ENCODE measurements at regions not wholly inside any gene's neighbourhood (a gene's known extent, or its start where the extent isn't known, plus 50 kb on each side); places are given as distances from the start of the nearest gene placed in this dataset.

DNA sequence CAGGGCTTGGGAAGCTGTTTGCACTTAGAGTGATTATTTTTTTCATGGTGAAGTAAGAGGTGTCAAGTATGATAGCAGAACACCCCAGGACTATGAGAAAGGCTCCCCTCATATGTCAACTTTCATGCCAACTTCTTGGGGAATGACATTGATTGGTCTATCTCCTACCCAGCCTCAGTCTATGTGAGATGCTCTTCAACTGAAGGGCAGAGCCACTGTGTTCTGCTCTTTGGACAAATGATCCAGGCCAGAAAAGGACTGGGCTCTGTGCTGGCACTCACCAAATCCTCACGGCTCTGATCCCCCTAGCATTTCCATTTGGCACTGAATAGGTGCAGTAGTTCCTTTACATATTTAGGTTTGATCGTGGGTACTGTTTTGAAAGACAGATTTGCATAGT is 151.1 kb downstream of the DMRT2 start:
- DNase-seq (ENCODE audit: low read depth in 1 of 2, low spot score in 1 of 2): no peak

DNA sequence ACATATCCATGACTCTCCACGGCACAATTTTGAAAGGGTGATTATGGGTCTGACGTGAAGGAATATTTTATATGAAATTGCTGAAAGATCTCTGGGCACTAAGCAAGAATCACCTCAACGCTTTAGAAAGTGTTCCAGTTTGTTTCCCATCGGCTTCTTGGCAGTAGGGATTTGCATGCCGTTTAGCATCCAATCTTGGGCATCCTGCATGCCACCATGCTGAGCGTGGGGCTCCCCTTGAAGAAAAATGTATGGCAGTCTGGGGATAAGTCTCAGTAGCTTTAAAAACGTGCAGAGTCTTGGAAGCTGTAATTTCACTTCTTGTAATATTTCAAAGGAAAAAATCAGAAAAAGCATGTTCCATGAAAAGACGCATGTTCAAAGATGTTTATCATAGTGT is 151.7 kb downstream of the DMRT2 start:
- DNase-seq (ENCODE audit: low read depth in 1 of 2, low spot score in 1 of 2): no peak

DNA sequence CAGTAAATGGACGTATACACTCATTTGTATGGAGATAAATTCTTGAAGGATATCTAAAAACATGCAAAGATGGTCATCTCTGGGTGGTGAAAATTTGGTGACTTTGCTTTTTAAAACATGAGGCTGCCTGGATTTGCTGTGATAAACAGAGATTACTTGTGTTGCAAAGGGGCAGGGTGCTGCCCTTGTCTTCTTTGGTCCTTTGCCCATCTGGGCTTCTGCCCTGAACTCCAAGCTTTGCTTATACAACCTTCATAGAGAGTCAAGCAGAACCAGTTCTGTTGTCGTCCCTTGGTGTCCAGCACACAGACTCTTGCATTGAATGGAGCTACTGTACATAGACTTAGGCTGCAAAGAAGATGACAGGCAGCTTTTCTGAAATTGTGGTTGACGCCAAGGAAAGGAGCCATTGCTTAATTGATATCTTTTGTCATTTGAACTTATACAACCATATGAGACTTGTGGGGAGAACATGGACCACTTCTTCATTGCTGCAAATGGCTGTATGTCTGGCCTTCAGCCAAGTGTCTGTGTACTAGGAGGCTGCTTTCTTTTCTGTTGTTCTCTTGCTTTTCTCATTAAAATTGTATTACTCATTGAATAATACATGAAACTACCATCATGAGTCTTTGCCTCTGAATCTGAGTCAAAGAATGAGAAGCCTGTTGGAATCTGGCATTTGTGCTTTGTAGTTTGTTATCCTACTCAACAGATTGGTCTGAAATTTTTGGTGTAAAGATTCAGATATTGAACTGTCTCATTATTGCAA is 152.5 kb downstream of the DMRT2 start:
- DNase-seq (ENCODE audit: low read depth in 1 of 2, low spot score in 1 of 2): no peak

GRCh38 chr9:1207686-1208085 is 157.5 kb downstream of the DMRT2 start:
- no peak for DNase-seq (ENCODE audit: low read depth in 1 of 2, low spot score in 1 of 2)

GRCh38 chr9:1208157-1208556 is 158.0 kb downstream of the DMRT2 start:
- DNase-seq (ENCODE audit: low read depth in 1 of 2, low spot score in 1 of 2): no peak

DNA sequence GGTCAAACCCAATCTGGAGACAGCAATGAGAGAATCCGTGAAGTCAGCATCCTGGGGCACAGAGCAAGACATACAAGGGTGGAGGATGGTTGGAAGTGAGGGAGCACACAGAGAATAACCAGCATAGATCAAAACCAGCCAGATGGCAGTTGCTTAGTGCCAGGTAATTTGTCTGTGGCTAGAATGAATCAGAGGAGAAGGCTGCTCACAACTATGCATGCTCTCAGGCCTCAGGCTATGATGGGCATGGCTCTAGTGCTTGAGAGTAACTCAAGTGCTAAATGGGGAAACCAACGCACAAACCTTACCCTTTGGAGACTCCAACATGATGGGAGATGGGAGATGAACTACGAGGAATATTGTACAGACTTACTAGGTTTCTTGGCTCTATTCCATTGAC is 160.8 kb downstream of the DMRT2 start:
- DNase-seq (ENCODE audit: low read depth in 1 of 2, low spot score in 1 of 2): no peak

DNA sequence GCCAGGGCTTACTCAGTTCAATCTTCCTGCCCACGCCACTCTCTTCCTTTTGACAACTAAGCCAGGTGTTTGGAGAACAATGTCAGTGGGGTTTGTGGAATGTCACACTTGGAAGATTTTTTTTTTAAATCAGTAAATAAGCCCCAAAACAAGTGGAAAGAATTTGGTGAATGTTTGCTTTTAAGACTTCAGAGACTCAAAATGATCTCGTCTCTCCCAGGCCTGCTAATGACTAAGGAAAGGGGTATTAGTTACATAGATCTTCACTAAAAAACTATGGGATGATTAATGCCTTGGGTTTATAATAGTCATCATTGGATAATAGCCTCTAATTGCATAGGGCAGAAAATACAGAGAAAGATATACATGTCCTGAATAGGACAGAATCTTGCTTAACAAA is 166.4 kb downstream of the DMRT2 start:
- no peak for DNase-seq (ENCODE audit: low read depth in 1 of 2, low spot score in 1 of 2)

- DNase-seq (ENCODE audit: low read depth in 1 of 2, low spot score in 1 of 2): no peak
These were observed 166.9 kb downstream of the DMRT2 start for GRCh38 chr9:1217076-1217475.

GRCh38 chr9:1219284-1219683 is 169.1 kb downstream of the DMRT2 start:
- DNase-seq (ENCODE audit: low read depth in 1 of 2, low spot score in 1 of 2): no peak

- no peak for DNase-seq (ENCODE audit: low read depth in 1 of 2, low spot score in 1 of 2)
These were observed 171.1 kb downstream of the DMRT2 start for GRCh38 chr9:1221298-1221697.

DNA sequence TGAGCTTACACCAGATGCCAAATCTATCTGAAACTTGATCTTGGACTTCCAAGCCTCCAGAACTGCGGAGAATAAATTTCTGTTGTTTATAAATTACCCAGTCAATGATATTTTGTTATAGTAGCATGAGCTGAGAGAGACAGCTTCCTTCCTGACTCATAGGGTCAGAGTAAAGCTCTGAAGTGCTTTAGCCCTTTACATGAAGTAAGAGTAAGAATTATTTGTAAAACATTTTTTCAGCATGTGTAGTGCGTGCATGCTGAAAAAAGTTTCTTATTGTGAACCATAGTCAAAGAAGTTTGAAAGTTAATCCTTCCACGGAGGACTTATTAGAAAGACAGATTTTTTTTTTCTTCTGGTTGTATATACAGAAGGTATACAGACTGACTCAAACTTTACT is 172.4 kb downstream of the DMRT2 start:
- no peak for DNase-seq (ENCODE audit: low read depth in 1 of 2, low spot score in 1 of 2)

DNA sequence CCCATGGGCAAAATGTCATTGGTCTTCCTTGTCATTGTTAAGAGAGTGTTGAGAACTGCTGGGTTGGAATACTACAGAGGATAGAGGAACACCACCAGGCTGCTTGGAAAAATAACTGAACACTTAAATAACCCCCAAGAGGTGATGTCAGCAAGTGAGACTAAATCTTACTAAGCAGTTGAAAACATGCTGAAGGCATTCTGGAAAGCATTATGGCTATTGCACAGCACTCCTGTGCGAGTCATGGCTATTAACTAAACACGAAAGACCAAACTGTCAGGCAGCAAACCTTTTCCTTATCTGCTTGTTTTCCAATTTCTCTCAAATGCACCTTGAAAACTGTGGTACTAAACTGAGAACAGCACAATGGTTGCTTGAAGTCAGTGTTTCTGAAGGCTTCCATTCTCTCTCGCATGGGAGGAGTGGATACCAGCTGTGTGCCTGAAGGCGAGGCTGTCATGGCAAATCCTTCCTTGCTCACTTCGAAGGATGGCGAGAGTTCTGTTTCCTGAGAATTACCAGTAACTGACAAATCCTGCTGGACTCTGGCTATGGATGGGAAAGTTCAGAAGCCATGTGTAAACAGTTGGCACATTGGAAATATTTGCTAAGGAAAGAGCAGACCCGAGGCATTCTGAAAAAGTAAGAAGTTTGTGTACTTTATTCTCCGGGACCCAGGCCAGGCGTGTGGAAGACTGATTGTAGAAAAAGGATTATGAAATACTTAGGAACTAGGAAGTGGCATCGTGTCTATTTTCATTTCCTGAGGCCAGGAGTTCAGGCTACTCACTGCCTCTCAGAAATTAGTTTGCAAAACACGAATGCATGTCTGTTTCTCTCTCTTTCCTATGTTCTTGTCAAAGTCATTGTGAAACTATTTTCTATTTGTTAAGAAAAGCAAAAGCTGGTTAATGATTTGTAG is 182.1 kb downstream of the DMRT2 start:
- DNase-seq (ENCODE audit: low read depth in 1 of 2, low spot score in 1 of 2): no peak

GRCh38 chr9:1233568-1233967 is 183.4 kb downstream of the DMRT2 start:
- no peak for DNase-seq (ENCODE audit: low read depth in 1 of 2, low spot score in 1 of 2)

GRCh38 chr9:1235650-1236049 is 185.5 kb downstream of the DMRT2 start:
- DNase-seq (ENCODE audit: low read depth in 1 of 2, low spot score in 1 of 2): no peak

DNA sequence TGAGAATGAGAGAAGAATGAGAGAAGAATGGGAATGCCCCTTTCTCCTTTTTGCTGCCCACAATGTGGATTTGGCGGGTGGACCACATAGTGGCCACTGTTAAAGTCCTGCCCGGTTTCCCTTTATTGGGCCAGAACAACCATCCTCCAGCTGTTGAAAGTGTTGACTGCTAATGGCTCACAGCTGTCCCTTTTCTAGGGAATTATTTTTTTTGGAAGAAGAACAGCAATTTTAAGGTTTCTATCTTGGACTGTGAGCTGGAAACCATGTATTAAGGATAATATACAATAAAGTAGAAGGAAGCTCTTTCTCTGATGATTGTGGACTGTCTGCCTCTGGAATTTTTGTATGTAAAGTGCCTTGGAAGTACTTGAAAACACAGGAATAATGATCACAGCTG is 185.9 kb downstream of the DMRT2 start:
- no peak for DNase-seq (ENCODE audit: low read depth in 1 of 2, low spot score in 1 of 2)

DNA sequence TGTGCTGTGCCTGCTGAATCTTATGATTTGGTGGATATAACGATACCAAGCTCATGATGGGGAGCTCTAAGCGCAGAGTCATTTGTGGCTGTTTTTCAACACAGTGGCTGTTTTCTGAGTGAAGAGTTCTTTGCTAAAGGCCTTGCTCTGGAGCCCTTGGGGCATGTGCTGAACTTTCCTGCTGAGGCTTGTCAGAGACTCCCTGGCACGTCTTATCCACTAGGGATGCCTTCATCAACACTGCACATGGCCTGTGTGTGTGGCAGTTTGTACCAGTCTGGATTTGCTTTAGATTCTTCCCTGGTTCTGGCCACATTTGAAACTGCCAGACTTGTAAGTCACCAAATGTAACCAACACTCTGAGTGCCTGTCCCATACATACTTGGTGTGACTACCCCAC is 188.2 kb downstream of the DMRT2 start:
- no peak for DNase-seq (ENCODE audit: low read depth in 1 of 2, low spot score in 1 of 2)

- no peak for DNase-seq (ENCODE audit: low read depth in 1 of 2, low spot score in 1 of 2)
These were observed 198.6 kb downstream of the DMRT2 start for GRCh38 chr9:1248743-1249142.

GRCh38 chr9:1253064-1253979 is 203.2 kb downstream of the DMRT2 start:
- DNase-seq (ENCODE audit: low read depth in 1 of 2, low spot score in 1 of 2): no peak

DNA sequence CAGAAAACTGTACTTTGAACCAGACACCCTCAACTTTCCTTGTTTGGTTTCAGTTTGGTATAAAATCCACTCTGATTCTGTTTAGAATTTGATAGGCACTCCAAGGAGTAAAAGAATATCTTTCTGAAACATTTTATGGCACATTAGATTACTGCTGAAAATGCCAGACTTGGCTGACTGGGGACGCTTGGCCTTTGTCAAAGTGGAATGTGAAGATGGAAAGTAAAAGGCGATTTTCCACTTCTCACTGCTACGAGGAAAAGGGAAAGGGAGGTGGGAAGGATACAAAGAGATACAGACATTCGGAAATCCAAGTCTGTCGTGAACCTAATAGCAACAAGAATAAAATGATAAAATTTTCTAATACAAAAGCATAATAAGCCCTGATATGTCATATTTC is 203.9 kb downstream of the DMRT2 start:
- no peak for DNase-seq (ENCODE audit: low read depth in 1 of 2, low spot score in 1 of 2)

DNA sequence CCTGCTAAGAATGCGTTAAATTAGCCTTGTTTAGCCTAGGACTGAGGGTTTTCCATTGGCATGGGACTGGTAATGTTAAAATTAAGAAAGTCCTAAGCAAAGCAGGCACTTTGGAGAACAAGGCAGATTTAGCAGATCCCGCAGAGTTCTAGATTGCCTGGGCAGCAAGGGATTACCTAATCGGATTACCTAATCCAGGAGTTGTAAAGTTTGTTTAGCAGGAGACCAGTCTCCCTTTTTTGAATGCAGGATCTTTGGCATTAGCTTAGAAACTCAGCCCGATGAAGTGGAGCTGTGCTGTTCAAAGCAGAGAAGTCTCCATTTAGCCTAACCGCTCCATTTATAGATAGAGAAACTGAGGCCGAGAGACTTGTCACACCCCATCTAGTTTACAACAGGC is 206.0 kb downstream of the DMRT2 start:
- DNase-seq (ENCODE audit: low read depth in 1 of 2, low spot score in 1 of 2): no peak

DNA sequence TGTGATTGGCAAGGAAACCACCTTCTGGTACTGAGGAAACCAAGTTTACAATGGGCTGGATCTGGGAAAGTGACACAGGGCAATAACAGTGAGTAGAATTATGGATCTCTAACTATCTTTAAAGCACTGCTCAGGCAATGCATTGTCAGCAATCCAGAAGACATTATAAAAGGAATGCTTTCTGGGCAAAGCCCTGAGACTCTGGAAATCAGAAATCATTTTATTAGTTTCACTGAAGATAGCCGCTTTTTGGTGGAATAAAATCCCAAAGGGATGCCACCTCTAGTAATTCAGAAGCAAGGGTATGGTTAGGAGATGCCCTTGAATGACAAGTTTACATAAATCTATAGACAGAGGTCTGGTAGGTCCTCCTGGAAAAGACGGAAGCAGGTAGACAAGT is 211.1 kb downstream of the DMRT2 start:
- no peak for DNase-seq (ENCODE audit: low read depth in 1 of 2, low spot score in 1 of 2)

Measured in activated CD4-positive, alpha-beta T cell treated with anti-CD3 and anti-CD28 coated beads, Interleukin-2, amount 50 U/mL, for 24 hours (primary cell).